MCF 10A (cell line): ENCODE measurements at regions not wholly inside any gene's neighbourhood (a gene's known extent, or its start where the extent isn't known, plus 50 kb on each side); places are given as distances from the start of the nearest gene placed in this dataset.

Experiments
- BruUV-seq: library from RNA; stranded (reverse); fragments of 400-500 nt; replicated peaks from 2 replicates; lab custom pipeline; 2021; lab: Mats Ljungman, UMichigan
- CTCF ChIA-PET: fragments of 300-600 bp; sonication (Branson Sonifier 250); formaldehyde crosslinking; extraction: SDS; loops from one replicate; lab custom pipeline; 2021; ENCODE audit warnings: antibody characterized with exemption, inconsistent platforms; lab: Yijun Ruan, JAX
- POLR2A ChIA-PET: fragments of 300-600, 350-650 bp; sonication (Branson Sonifier 250); formaldehyde crosslinking; extraction: SDS; loops from one replicate; lab custom pipeline; 2020; ENCODE audit warnings: antibody characterized with exemption, inconsistent platforms; lab: Yijun Ruan, JAX
- DNase-seq: peaks from one replicate; pipeline ENCODE4 v3.0.0-alpha.2; 2018; ENCODE audit not compliant: unreplicated experiment
- H3K27ac Mint-ChIP-seq: one replicate; pipeline ENCODE4 v1.8.0; 2022; ENCODE audit warnings: mild to moderate bottlenecking, low read depth, mixed read lengths; ENCODE audit not compliant: unreplicated experiment
- H3K27me3 Mint-ChIP-seq: one replicate; pipeline ENCODE4 v1.8.0; 2022; ENCODE audit warnings: mixed read lengths; ENCODE audit not compliant: insufficient read depth, unreplicated experiment
- H3K36me3 Mint-ChIP-seq: one replicate; pipeline ENCODE4 v1.8.0; 2022; ENCODE audit warnings: mild to moderate bottlenecking, moderate library complexity, mixed read lengths; ENCODE audit not compliant: insufficient read depth, unreplicated experiment
- H3K4me1 Mint-ChIP-seq: one replicate; pipeline ENCODE4 v1.8.0; 2022; ENCODE audit warnings: mixed read lengths; ENCODE audit not compliant: insufficient read depth, unreplicated experiment
- H3K4me3 Mint-ChIP-seq: one replicate; pipeline ENCODE4 v1.8.0; 2022; ENCODE audit warnings: mild to moderate bottlenecking, moderate library complexity, mixed read lengths; ENCODE audit not compliant: unreplicated experiment
- H3K9me3 Mint-ChIP-seq: one replicate; pipeline ENCODE4 v1.8.0; 2022; ENCODE audit warnings: mixed read lengths; ENCODE audit not compliant: unreplicated experiment
- CTCF ChIP-seq: fragments of 200-600 bp; IDR thresholded peaks from one replicate; pipeline ENCODE4 v1.8.0; 2022; ENCODE audit warnings: antibody characterized with exemption, mild to moderate bottlenecking; ENCODE audit not compliant: unreplicated experiment
- intact Hi-C: fragments of 100-400 bp; cut with micrococcal nuclease; formaldehyde crosslinking; loops from 2 replicates; pipeline ENCODE4 v1.14.1; 2022

DNA sequence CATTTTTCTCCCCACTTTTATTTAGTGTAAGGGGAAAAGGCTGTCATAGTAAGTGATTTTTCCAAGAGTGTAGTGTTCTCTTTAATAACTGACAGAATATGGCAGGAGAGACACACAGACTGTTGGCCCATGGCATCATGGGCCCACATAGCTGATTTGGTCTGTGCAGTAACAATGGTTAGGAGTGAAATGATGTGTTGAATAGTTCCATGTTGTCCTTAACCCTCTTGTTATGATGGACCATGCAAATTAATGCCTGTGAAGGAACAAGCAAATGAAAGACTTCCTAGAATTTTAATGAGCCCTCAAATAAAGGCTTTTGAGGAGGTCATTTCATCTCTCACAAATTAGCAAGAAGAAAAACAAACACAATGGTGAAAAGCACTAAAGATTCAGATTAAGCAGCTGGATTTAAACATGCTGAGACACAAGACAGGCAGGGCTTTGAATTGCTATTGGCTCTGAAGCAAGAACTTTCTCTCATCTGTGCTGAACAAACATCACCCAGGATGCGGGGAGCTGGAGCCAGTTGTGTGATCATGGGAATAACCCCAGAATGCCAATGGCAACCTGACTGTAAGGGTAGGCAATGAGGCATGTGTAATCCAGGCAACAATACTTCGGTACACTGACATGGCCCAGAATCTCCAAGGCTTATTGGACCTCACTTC is 136.7 kb upstream of the VEPH1 start:
- no peak overlapping the region for H3K27ac Mint-ChIP-seq
- H3K27me3 Mint-ChIP-seq = no peaks in the 10 kb centered on the region
- peaks cover 23% of the 10 kb centered on the region for H3K9me3 Mint-ChIP-seq
- H3K4me1 Mint-ChIP-seq = no peaks in the 10 kb centered on the region
- no peak for TF ChIP-seq CTCF
- POLR2A ChIA-PET = no interaction called here
- intact Hi-C loops = no loop called here
- BruUV-seq = no TSS peak
- no peaks in the 10 kb centered on the region for H3K36me3 Mint-ChIP-seq
- DNase-seq = no peak
- CTCF ChIA-PET = interaction anchor here (0.6 kb wide), 1 partner anchor 146 kb away, joined by 3 read pairs; no protein-coding TSS in a partner anchor
- no peak overlapping the region for H3K4me3 Mint-ChIP-seq

DNA sequence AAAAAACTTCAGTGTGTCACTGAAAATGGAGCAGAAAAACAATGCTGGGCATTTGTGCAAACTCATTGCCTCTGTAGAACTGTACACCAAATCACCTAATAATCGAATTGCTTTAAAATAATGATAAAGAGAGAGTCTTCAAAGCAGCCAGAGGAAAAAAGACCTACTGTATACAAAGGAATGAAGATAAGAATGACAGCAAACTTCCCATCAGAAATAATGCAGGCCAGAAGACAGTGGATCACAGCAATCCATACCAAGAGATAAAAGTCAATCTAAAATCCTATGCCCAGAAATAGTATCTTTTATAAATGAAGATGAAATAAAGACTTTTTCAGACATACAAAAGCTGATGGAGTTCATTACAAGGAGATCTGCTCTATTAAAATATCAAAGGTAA is 134.7 kb upstream of the VEPH1 start:
- Mint-ChIP-seq H3K9me3 (peaks cover 23% of the 10 kb centered on the region), H3K36me3 (no peaks in the 10 kb centered on the region), H3K4me1 (no peaks in the 10 kb centered on the region), H3K27ac (no peak overlapping the region), H3K27me3 (no peaks in the 10 kb centered on the region), H3K4me3 (no peak overlapping the region)
- ChIA-PET POLR2A (interaction anchor here (0.7 kb wide), 1 partner anchor 409 kb away, joined by 4 read pairs; no protein-coding TSS in a partner anchor), CTCF (interaction anchor here (0.7 to 1.3 kb wide), 3 partner anchors 17 to 134 kb away, joined by 3 to 4 read pairs (median 3); no protein-coding TSS in a partner anchor)
- TF ChIP-seq CTCF = no peak
- BruUV-seq = no TSS peak
- intact Hi-C loops = no loop called here
- DNase-seq = no peak

GRCh38 chr3:157633241-157633640 is 130.0 kb upstream of the VEPH1 start:
- CTCF ChIA-PET = interaction anchor here (0.6 to 1.1 kb wide), 2 partner anchors 15 to 26 kb away, joined by 3 read pairs; no protein-coding TSS in a partner anchor
- no TSS peak for BruUV-seq
- no peak for TF ChIP-seq CTCF
- no peak for DNase-seq
- peaks cover 23% of the 10 kb centered on the region for H3K9me3 Mint-ChIP-seq
- H3K4me3 Mint-ChIP-seq = no peak overlapping the region
- no peaks in the 10 kb centered on the region for H3K36me3 Mint-ChIP-seq
- no peak overlapping the region for H3K27ac Mint-ChIP-seq
- POLR2A ChIA-PET = no interaction called here
- intact Hi-C loops = no loop called here
- H3K4me1 Mint-ChIP-seq = no peaks in the 10 kb centered on the region
- H3K27me3 Mint-ChIP-seq = peaks cover 4% of the 10 kb centered on the region

DNA sequence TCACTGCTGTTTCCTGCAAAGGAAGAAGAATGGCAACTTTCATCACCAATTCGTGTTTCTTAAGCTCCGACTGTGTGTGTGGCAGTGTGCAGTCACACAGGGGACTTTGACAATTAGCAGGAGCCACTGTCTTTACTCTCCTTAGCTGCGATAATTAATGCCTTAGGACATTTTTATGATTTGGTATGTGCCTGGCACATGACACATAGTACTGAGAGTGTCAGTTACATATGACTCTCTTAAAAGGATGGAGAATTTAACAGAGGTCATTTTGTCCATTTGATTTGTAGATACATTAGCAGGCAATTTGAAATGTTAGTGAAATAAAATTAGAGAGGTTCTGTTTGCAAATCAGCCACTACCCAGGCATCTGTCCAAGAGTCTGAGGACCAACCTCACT is 128.9 kb upstream of the VEPH1 start:
- POLR2A ChIA-PET = no interaction called here
- CTCF ChIA-PET = no interaction called here
- no peak overlapping the region for H3K4me3 Mint-ChIP-seq
- no peaks in the 10 kb centered on the region for H3K4me1 Mint-ChIP-seq
- peaks cover 9% of the 10 kb centered on the region for H3K27me3 Mint-ChIP-seq
- no peaks in the 10 kb centered on the region for H3K36me3 Mint-ChIP-seq
- no peak for DNase-seq
- H3K27ac Mint-ChIP-seq = no peak overlapping the region
- H3K9me3 Mint-ChIP-seq = peaks cover 11% of the 10 kb centered on the region
- BruUV-seq = no TSS peak
- intact Hi-C loops = no loop called here
- TF ChIP-seq CTCF = no peak
